ENCODE measurements at regions not wholly inside any gene's neighbourhood (a gene's known extent, or its start where the extent isn't known, plus 50 kb on each side); places are given as distances from the start of the nearest gene placed in this dataset.

DNA sequence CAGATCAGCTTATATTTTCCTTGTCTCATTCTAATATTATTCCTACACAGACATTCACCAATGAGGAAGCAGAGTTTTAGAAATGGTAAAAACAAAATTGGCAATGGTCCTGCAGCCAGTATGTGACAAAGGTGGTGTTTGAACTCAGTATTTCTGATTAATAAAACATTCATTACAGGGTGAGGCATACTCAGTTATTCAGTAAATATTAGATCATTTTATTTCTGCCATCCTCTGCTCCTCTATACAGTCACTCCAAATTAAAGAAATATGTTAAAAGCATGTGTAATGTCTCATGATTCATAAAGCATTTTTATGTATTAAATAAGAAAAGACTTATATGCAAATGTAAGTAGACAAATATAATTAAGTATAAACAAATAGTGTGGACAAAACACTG is 684.6 kb upstream of the ACO1 start:
- Histone ChIP-seq H3K4me1 (ENCODE audit: insufficient read depth, low read length) (no peaks in the 10 kb centered on the region), H3K4me2 (ENCODE audit: low read depth, low read length) (no peak overlapping the region), H3K36me3 (replicated peaks in 1 of 2; ENCODE audit: control insufficient read depth in 1 of 2, insufficient read depth in 2 of 2, low read length in 2 of 2) (no peaks in the 10 kb centered on the region), H4K20me1 (ENCODE audit: insufficient read depth, low read length) (no peaks in the 10 kb centered on the region), H3K27ac (ENCODE audit: extremely low read length, insufficient read depth, low read length) (no peak overlapping the region), H3K27me3 (ENCODE audit: control insufficient read depth in 1 of 2, insufficient read depth in 2 of 2, low read length in 2 of 2) (no peaks in the 10 kb centered on the region), H3K4me3 (replicated peaks in 1 of 3; ENCODE audit: insufficient read depth in 1 of 3, low read depth in 2 of 3, low read length in 3 of 3) (no peak overlapping the region), H3K79me2 (ENCODE audit: insufficient read depth, low read length) (no peaks in the 10 kb centered on the region), H3K9me3 (ENCODE audit: low read length) (no peaks in the 10 kb centered on the region), H2AFZ (ENCODE audit: low read length) (no peak overlapping the region), H3K9ac (ENCODE audit: insufficient read depth, low read depth, low read length) (no peak overlapping the region)
- ChIA-PET CTCF (ENCODE audit: low intra/inter-chr PET ratio, low total read pairs) (no interaction called here), POLR2A (no interaction called here)
- DNase-seq (ENCODE audit: low spot score) = no peak
- TF ChIP-seq PRPF4 (IDR thresholded peaks at IDR 0.05; ENCODE audit: low read depth, low read length, poor library complexity, severe bottlenecking) = no peak
- no peak for TF ChIP-seq ZNF160 (CRISPR knock-in tag; IDR thresholded peaks at IDR 0.05)
- TF ChIP-seq KDM2A (CRISPR knock-in tag; IDR thresholded peaks at IDR 0.05; ENCODE audit: borderline replicate concordance, low read depth) = no peak
- TF ChIP-seq ZBTB42 (CRISPR knock-in tag; IDR thresholded peaks at IDR 0.05) = no peak
- TF ChIP-seq TEAD3 (CRISPR knock-in tag; optimal IDR thresholded peaks at IDR 0.05; ENCODE audit: borderline replicate concordance) = no peak
- TF ChIP-seq NFE2L1 (CRISPR knock-in tag; IDR thresholded peaks at IDR 0.05; ENCODE audit: borderline replicate concordance) = no peak
- in situ Hi-C loops (cut with HindIII; ENCODE audit: extremely low pct_ligation_motif_present, low pct_unique_long_range_greater_than_20kb) = no loop called here
- intact Hi-C loops (cut with micrococcal nuclease; ENCODE audit: unreplicated experiment) = loop anchor here (2.0 kb wide), 1 partner anchor 103 kb away; no protein-coding TSS in a partner anchor
- no peak for FAIRE-seq
- BruUV-seq (replicated peaks) = no TSS peak
- ATAC-seq = no peak

DNA sequence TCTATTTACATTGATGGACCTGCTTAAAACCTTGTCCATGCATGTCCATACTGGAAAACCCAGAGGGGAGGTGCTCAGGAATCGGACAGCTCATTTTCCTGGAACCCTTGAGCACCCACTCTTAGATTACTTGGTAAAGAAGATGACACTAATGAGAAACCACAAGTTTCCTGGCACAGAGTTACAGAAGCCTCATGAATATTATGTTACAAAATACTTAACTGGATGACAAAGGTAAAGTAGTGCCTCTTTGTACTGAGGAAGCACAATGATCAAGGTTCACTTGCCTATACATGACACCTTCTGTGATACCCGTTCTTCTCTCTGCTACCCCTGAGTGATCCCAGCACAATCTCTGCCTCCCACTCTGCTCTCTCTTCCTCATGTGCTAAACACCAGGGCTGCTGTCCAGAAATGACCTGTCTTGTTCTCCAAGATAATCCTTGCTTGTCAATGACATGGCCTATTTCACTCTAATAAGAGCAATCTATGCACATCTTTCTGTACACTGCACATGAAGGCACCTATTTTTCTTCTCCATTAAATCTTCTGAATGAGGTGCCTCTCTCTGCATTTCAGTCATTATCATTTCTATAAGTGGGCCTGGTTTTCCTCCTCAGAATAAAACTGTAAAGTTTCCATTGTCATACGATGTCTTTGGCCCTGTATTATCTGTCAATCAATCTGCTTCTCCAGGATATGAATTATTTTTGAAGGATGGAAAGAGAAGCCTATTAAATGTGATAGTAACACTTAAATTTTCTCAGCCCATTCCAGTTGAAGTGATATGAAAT is 684.0 kb upstream of the ACO1 start:
- ChIA-PET CTCF (ENCODE audit: low intra/inter-chr PET ratio, low total read pairs) (no interaction called here), POLR2A (no interaction called here)
- H3K9me3 ChIP-seq (ENCODE audit: low read length) = no peaks in the 10 kb centered on the region
- in situ Hi-C loops (cut with HindIII; ENCODE audit: extremely low pct_ligation_motif_present, low pct_unique_long_range_greater_than_20kb) (no loop called here), intact Hi-C loops (cut with micrococcal nuclease; ENCODE audit: unreplicated experiment) (no loop called here)
- no TSS peak for BruUV-seq (replicated peaks)
- H2AFZ ChIP-seq (ENCODE audit: low read length) = no peak overlapping the region
- 0% methylated on average over 3 of the region's 3 CpGs for WGBS (ENCODE audit: low lambda C conversion rate)
- DNase-seq (ENCODE audit: low spot score) (no peak), ATAC-seq (no peak), FAIRE-seq (no peak)
- H4K20me1 ChIP-seq (ENCODE audit: insufficient read depth, low read length) = no peaks in the 10 kb centered on the region
- no peak overlapping the region for H3K4me2 ChIP-seq (ENCODE audit: low read depth, low read length)
- H3K79me2 ChIP-seq (ENCODE audit: insufficient read depth, low read length) = no peaks in the 10 kb centered on the region
- H3K36me3 ChIP-seq (replicated peaks in 1 of 2; ENCODE audit: control insufficient read depth in 1 of 2, insufficient read depth in 2 of 2, low read length in 2 of 2) = no peaks in the 10 kb centered on the region
- H3K4me3 ChIP-seq (replicated peaks in 1 of 3; ENCODE audit: insufficient read depth in 1 of 3, low read depth in 2 of 3, low read length in 3 of 3) = no peak overlapping the region
- no peak overlapping the region for H3K27ac ChIP-seq (ENCODE audit: extremely low read length, insufficient read depth, low read length)
- H3K27me3 ChIP-seq (ENCODE audit: control insufficient read depth in 1 of 2, insufficient read depth in 2 of 2, low read length in 2 of 2) = no peaks in the 10 kb centered on the region
- TF ChIP-seq BORCS8-MEF2B (CRISPR knock-in tag; IDR thresholded peaks at IDR 0.05) = no peak
- TF ChIP-seq, protein P1, sequence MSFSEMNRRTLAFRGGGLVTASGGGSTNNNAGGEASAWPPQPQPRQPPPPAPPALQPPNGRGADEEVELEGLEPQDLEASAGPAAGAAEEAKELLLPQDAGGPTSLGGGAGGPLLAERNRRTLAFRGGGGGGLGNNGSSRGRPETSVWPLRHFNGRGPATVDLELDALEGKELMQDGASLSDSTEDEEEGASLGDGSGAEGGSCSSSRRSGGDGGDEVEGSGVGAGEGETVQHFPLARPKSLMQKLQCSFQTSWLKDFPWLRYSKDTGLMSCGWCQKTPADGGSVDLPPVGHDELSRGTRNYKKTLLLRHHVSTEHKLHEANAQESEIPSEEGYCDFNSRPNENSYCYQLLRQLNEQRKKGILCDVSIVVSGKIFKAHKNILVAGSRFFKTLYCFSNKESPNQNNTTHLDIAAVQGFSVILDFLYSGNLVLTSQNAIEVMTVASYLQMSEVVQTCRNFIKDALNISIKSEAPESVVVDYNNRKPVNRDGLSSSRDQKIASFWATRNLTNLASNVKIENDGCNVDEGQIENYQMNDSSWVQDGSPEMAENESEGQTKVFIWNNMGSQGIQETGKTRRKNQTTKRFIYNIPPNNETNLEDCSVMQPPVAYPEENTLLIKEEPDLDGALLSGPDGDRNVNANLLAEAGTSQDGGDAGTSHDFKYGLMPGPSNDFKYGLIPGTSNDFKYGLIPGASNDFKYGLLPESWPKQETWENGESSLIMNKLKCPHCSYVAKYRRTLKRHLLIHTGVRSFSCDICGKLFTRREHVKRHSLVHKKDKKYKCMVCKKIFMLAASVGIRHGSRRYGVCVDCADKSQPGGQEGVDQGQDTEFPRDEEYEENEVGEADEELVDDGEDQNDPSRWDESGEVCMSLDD (CRISPR knock-in tag; IDR thresholded peaks at IDR 0.05; ENCODE audit: borderline replicate concordance) = no peak
- no peak overlapping the region for H3K9ac ChIP-seq (ENCODE audit: insufficient read depth, low read depth, low read length)
- H3K4me1 ChIP-seq (ENCODE audit: insufficient read depth, low read length) = no peaks in the 10 kb centered on the region
